HG03039 (cell line): ENCODE measurements at regions not wholly inside any gene's neighbourhood (a gene's known extent, or its start where the extent isn't known, plus 50 kb on each side); places are given as distances from the start of the nearest gene placed in this dataset.

Experiments used
- ATAC-seq: cut with Tn5 transposase; IDR thresholded peaks from one replicate; pipeline ENCODE4 v1.9.1; 2021; ENCODE audit warnings: mild to moderate bottlenecking, moderate library complexity; ENCODE audit not compliant: unreplicated experiment

- ATAC-seq = no peak
These were observed 128.1 kb upstream of the MIS18BP1 start for GRCh38 chr14:45381091-45381490.

GRCh38 chr14:45377166-45377565 lies 124.2 kb upstream of the MIS18BP1 start:
- ATAC-seq = no peak

GRCh38 chr14:45373877-45374276 lies 120.9 kb upstream of the MIS18BP1 start:
- ATAC-seq = no peak

GRCh38 chr14:45364565-45365156 lies 111.7 kb upstream of the MIS18BP1 start:
- no peak for ATAC-seq

- ATAC-seq = no peak
These were observed 109.5 kb upstream of the MIS18BP1 start for GRCh38 chr14:45362505-45362904.

- no peak for ATAC-seq
These were observed 108.7 kb upstream of the MIS18BP1 start for GRCh38 chr14:45361727-45362126.

- ATAC-seq = no peak
These were observed 106.7 kb upstream of the MIS18BP1 start for GRCh38 chr14:45359746-45360145.

- no peak for ATAC-seq
These were observed 79.5 kb upstream of the MIS18BP1 start for GRCh38 chr14:45332360-45332988.

GRCh38 chr14:45308745-45309397 lies 55.9 kb upstream of the MIS18BP1 start:
- ATAC-seq = no peak
